Loucy (cell line): ENCODE measurements at regions not wholly inside any gene's neighbourhood (a gene's known extent, or its start where the extent isn't known, plus 50 kb on each side); places are given as distances from the start of the nearest gene placed in this dataset.

Source experiments
- H2AFZ ChIP-seq: fragments of 200-600 bp; sonication (generic); 2 replicates; pipeline ENCODE4 v1.6.0; 2016; ENCODE audit warnings: antibody characterized with exemption, mild to moderate bottlenecking, low read length, moderate library complexity
- H3F3A ChIP-seq: fragments of 200-600 bp; 2 replicates; pipeline ENCODE4 v1.6.0; 2016; ENCODE audit warnings: antibody characterized with exemption, low read depth, mild to moderate bottlenecking
- H3K27me3 ChIP-seq: fragments of 200-600 bp; sonication (generic); 2 replicates; pipeline ENCODE4 v1.6.1; 2014; ENCODE audit warnings: low read length, mild to moderate bottlenecking; ENCODE audit not compliant: insufficient read depth, poor library complexity, severe bottlenecking
- H3K36me3 ChIP-seq: fragments of 200-600 bp; sonication (generic); 2 replicates; pipeline ENCODE4 v1.6.1; 2016; ENCODE audit warnings: low read length; ENCODE audit not compliant: insufficient read depth
- H3K4me1 ChIP-seq: fragments of 200-600 bp; sonication (generic); 2 replicates; pipeline ENCODE4 v1.5.1; 2014; ENCODE audit warnings: low read length, mild to moderate bottlenecking; ENCODE audit not compliant: insufficient read depth, poor library complexity, severe bottlenecking
- H3K4me2 ChIP-seq: fragments of 200-600 bp; sonication (generic); 2 replicates; pipeline ENCODE4 v1.6.0; 2014; ENCODE audit warnings: antibody characterized with exemption, low read length, low read depth, mild to moderate bottlenecking; ENCODE audit not compliant: poor library complexity, severe bottlenecking
- H3K4me3 ChIP-seq: fragments of 200-600 bp; sonication (generic); 2 replicates; pipeline ENCODE4 v1.5.1; 2014; ENCODE audit warnings: low read length, mild to moderate bottlenecking, mixed read lengths; ENCODE audit not compliant: poor library complexity, severe bottlenecking
- H3K79me2 ChIP-seq: fragments of 200-600 bp; sonication (generic); 2 replicates; pipeline ENCODE4 v1.6.1; 2014; ENCODE audit warnings: low read length; ENCODE audit not compliant: insufficient read depth
- H3K9ac ChIP-seq: fragments of 200-600 bp; sonication (generic); 2 replicates; pipeline ENCODE4 v1.6.0; 2014; ENCODE audit warnings: mild to moderate bottlenecking, low read depth, low read length, moderate library complexity; ENCODE audit not compliant: poor library complexity, severe bottlenecking
- H3K9me2 ChIP-seq: fragments of 200-600 bp; sonication (generic); replicated peaks from 2 replicates; pipeline ENCODE4 v1.6.1; 2016; ENCODE audit warnings: low read depth, low read length, mixed read lengths
- H3K9me3 ChIP-seq: fragments of 200-600 bp; sonication (generic); 2 replicates; pipeline ENCODE4 v1.6.1; 2014; ENCODE audit warnings: mild to moderate bottlenecking, antibody characterized with exemption, low read length, low read depth; ENCODE audit not compliant: insufficient read depth
- H4K20me1 ChIP-seq: fragments of 200-600 bp; sonication (generic); 2 replicates; pipeline ENCODE4 v1.6.0; 2014; ENCODE audit warnings: antibody characterized with exemption, low read length, mild to moderate bottlenecking; ENCODE audit not compliant: insufficient read depth, poor library complexity, severe bottlenecking
- EZH2phosphoT487 ChIP-seq: fragments of 200-600 bp; IDR thresholded peaks from 2 replicates; pipeline ENCODE4 v1.6.1; 2018; ENCODE audit warnings: antibody characterized with exemption, mild to moderate bottlenecking, moderate library complexity, borderline replicate concordance
- TF ChIP-seq, protein P1 (sequence below): fragments of 200-600 bp; sonication (generic); conservative IDR thresholded peaks from 2 replicates; pipeline ENCODE4 v1.5.1; 2014; ENCODE audit warnings: mild to moderate bottlenecking, antibody characterized with exemption, low read length

DNA sequence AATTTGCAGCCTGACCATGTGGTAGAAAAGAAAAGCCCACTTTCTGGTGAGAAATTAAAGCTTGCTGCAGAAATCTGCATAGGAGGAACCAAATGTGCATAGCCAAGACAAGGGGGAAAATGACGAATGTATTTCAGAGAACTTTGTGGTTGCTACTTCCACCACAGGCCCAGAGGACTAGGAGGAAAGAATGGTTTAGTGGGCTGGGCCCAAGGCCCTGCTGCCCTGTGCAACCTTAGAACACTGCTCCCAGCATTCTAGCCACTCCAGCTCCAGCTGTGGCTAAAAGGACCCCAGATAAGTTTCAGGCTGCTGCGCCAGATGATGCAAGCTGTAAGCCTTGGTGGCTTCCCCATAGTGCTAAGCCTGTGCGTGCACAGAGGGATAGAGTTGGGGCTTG is 764.3 kb downstream of the SLC6A15 start:
- Histone ChIP-seq H3K79me2 (no peaks in the 10 kb centered on the region), H3K4me2 (no peak overlapping the region), H4K20me1 (no peaks in the 10 kb centered on the region), H3K27me3 (no peaks in the 10 kb centered on the region), H3K9me2 (no peaks in the 10 kb centered on the region), H3K36me3 (no peaks in the 10 kb centered on the region), H3K9ac (no peak overlapping the region), H3K9me3 (no peaks in the 10 kb centered on the region), H3K4me1 (no peaks in the 10 kb centered on the region), H3F3A (no peaks in the 10 kb centered on the region), H3K4me3 (no peak overlapping the region), H2AFZ (no peak overlapping the region)
- TF ChIP-seq, protein P1, sequence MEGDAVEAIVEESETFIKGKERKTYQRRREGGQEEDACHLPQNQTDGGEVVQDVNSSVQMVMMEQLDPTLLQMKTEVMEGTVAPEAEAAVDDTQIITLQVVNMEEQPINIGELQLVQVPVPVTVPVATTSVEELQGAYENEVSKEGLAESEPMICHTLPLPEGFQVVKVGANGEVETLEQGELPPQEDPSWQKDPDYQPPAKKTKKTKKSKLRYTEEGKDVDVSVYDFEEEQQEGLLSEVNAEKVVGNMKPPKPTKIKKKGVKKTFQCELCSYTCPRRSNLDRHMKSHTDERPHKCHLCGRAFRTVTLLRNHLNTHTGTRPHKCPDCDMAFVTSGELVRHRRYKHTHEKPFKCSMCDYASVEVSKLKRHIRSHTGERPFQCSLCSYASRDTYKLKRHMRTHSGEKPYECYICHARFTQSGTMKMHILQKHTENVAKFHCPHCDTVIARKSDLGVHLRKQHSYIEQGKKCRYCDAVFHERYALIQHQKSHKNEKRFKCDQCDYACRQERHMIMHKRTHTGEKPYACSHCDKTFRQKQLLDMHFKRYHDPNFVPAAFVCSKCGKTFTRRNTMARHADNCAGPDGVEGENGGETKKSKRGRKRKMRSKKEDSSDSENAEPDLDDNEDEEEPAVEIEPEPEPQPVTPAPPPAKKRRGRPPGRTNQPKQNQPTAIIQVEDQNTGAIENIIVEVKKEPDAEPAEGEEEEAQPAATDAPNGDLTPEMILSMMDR, result no peak
- no peak for TF ChIP-seq EZH2phosphoT487

DNA sequence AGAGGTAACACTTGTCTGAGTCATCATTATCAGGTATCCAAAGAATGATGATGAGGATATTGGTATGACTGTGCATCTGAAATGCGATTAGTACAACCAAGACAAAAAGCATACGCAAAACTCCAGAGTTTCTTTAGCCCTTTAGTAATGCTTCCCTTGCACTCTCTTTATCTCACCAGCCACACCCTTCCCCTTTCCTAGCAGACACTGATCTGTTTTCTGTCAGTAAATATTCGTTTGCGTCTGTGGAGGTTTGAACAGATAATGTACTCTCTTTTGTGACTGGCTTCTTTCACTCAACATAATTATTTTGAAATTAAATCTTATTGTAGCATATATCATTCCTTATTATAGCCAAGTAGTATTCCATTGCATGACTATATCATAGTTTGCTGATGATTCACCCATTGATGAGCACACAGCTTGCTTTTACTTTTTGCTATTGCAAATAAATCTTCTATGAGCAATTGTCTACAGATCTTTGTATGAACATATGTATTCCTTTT is 775.7 kb downstream of the SLC6A15 start:
- Histone ChIP-seq H2AFZ (no peak overlapping the region), H3K4me3 (no peak overlapping the region), H4K20me1 (no peaks in the 10 kb centered on the region), H3K9ac (no peak overlapping the region), H3K9me2 (no peaks in the 10 kb centered on the region), H3K79me2 (no peaks in the 10 kb centered on the region), H3K36me3 (no peaks in the 10 kb centered on the region), H3K27me3 (no peaks in the 10 kb centered on the region), H3K4me2 (no peak overlapping the region), H3K4me1 (no peaks in the 10 kb centered on the region), H3K9me3 (no peaks in the 10 kb centered on the region), H3F3A (no peaks in the 10 kb centered on the region)
- no peak for TF ChIP-seq EZH2phosphoT487
- TF ChIP-seq, protein P1, result no peak

DNA sequence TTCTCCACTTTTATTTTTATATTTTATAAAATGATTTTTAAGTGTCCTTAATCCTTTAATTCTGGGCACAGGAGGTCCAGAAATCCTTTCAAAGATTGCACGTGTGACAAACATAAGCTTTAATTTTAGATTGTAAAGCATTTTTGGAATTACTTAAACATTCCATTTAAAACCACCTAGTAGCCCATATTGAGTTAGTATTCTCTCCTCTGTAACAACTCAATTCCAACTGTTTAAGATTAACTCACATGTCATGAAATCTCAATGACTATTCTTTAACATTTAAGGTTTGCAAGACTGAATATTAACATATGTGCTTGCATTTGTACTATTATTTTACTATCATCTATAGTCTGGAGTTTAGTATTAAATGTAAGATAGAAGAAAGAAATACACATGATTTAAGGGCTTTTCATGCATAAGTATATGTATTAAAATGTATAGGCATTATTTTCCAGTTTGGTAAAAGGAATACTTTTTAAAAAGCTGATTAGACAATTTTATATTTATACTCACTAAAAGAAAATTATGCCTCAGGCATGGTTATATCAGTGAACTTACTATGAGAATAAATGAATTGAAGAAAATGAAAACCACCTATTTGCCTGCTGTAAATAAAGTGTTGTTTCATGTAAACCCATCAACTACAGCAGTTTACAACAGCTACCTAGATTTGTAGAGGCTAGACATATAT is 776.9 kb downstream of the SLC6A15 start:
- no peak overlapping the region for H3K9ac ChIP-seq
- H3K4me1 ChIP-seq, result no peaks in the 10 kb centered on the region
- no peak overlapping the region for H3K4me2 ChIP-seq
- no peak overlapping the region for H2AFZ ChIP-seq
- H4K20me1 ChIP-seq, result no peaks in the 10 kb centered on the region
- H3K27me3 ChIP-seq, result no peaks in the 10 kb centered on the region
- no peaks in the 10 kb centered on the region for H3K9me3 ChIP-seq
- TF ChIP-seq, protein P1, result no peak
- TF ChIP-seq EZH2phosphoT487, result no peak
- no peaks in the 10 kb centered on the region for H3K36me3 ChIP-seq
- no peaks in the 10 kb centered on the region for H3K79me2 ChIP-seq
- H3F3A ChIP-seq, result no peaks in the 10 kb centered on the region
- H3K4me3 ChIP-seq, result no peak overlapping the region
- no peaks in the 10 kb centered on the region for H3K9me2 ChIP-seq
